ENCODE measurements at regions not wholly inside any gene's neighbourhood (a gene's known extent, or its start where the extent isn't known, plus 50 kb on each side); places are given as distances from the start of the nearest gene placed in this dataset.

DNA sequence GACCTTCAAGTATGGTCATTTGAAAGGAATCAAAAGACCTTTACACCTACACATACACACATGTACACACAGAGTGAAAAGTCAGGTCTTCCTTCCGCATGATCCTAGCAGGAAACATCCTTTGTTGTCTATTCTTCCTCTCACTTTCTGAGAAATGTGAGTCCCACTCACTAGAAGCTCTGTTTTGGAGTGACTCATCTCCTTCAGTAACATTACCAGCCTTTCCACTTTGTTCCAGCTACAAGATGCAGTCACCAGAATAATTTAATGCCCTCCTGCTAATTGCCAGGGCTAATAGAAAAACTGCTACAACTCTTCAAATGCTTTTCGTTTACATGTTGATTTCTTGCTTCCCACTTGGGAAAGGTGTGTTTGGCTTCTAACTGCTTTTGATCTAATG is 417.3 kb downstream of the RASEF start:
- Histone ChIP-seq H3K4me1 (ENCODE audit: control insufficient read depth in 3 of 3, insufficient read depth in 3 of 3, low read length in 3 of 3) (no peaks in the 10 kb centered on the region), H3K4me3 (ENCODE audit: low read length in 3 of 3) (no peak overlapping the region), H3K27ac (ENCODE audit: low read depth, low read length) (no peak overlapping the region), H3K9me3 (ENCODE audit: control insufficient read depth in 3 of 3, low read length in 3 of 3) (no peaks in the 10 kb centered on the region), H3K9ac (ENCODE audit: low read depth in 1 of 3, low read length in 3 of 3) (no peak overlapping the region), H3K27me3 (ENCODE audit: control insufficient read depth in 3 of 3, insufficient read depth in 3 of 3, low read length in 3 of 3) (no peaks in the 10 kb centered on the region), H3K36me3 (ENCODE audit: control insufficient read depth in 3 of 3, insufficient read depth in 3 of 3, low read length in 3 of 3) (no peaks in the 10 kb centered on the region)

GRCh38 chr9:82650368-82650767 is 412.6 kb downstream of the RASEF start:
- peaks cover 0 to 3% (median 0%) of the 10 kb centered on the region in 3 donors for H3K9me3 ChIP-seq (ENCODE audit: control insufficient read depth in 3 of 3, low read length in 3 of 3)
- no peaks in the 10 kb centered on the region for H3K4me1 ChIP-seq (ENCODE audit: control insufficient read depth in 3 of 3, insufficient read depth in 3 of 3, low read length in 3 of 3)
- H3K36me3 ChIP-seq (ENCODE audit: control insufficient read depth in 3 of 3, insufficient read depth in 3 of 3, low read length in 3 of 3): no peaks in the 10 kb centered on the region
- no peak overlapping the region for H3K9ac ChIP-seq (ENCODE audit: low read depth in 1 of 3, low read length in 3 of 3)
- H3K4me3 ChIP-seq (ENCODE audit: low read length in 3 of 3): no peak overlapping the region
- H3K27ac ChIP-seq (ENCODE audit: low read depth, low read length): no peak overlapping the region
- no peaks in the 10 kb centered on the region for H3K27me3 ChIP-seq (ENCODE audit: control insufficient read depth in 3 of 3, insufficient read depth in 3 of 3, low read length in 3 of 3)

DNA sequence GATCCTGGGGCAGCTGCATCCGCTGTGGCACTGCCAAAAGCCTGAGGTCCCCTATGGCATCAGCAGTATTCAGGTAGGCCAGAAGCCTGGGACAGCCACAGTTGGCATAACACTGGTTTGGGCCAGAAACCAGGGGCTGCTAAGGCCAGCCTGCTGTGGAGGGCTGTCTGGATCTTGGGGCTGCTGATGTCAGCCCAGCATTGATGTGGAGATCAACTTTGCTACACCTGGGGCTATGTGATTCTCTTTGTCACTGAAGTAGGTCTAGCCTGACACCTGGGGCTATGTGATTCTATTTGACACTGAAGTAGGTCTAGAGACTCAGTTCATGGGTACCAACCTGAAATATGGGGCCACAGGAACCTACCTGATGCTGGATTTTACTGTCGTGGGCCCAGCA is 411.5 kb downstream of the RASEF start:
- H3K36me3 ChIP-seq (ENCODE audit: control insufficient read depth in 3 of 3, insufficient read depth in 3 of 3, low read length in 3 of 3): no peaks in the 10 kb centered on the region
- no peaks in the 10 kb centered on the region for H3K4me1 ChIP-seq (ENCODE audit: control insufficient read depth in 3 of 3, insufficient read depth in 3 of 3, low read length in 3 of 3)
- H3K27ac ChIP-seq (ENCODE audit: low read depth, low read length): no peak overlapping the region
- peaks cover 0 to 3% (median 0%) of the 10 kb centered on the region in 3 donors for H3K9me3 ChIP-seq (ENCODE audit: control insufficient read depth in 3 of 3, low read length in 3 of 3)
- no peaks in the 10 kb centered on the region for H3K27me3 ChIP-seq (ENCODE audit: control insufficient read depth in 3 of 3, insufficient read depth in 3 of 3, low read length in 3 of 3)
- no peak overlapping the region for H3K4me3 ChIP-seq (ENCODE audit: low read length in 3 of 3)
- H3K9ac ChIP-seq (ENCODE audit: low read depth in 1 of 3, low read length in 3 of 3): no peak overlapping the region

GRCh38 chr9:82665324-82665723 is 397.6 kb downstream of the RASEF start:
- no peaks in the 10 kb centered on the region for H3K27me3 ChIP-seq (ENCODE audit: control insufficient read depth in 3 of 3, insufficient read depth in 3 of 3, low read length in 3 of 3)
- H3K4me1 ChIP-seq (ENCODE audit: control insufficient read depth in 3 of 3, insufficient read depth in 3 of 3, low read length in 3 of 3): no peaks in the 10 kb centered on the region
- no peak overlapping the region for H3K9ac ChIP-seq (ENCODE audit: low read depth in 1 of 3, low read length in 3 of 3)
- H3K36me3 ChIP-seq (ENCODE audit: control insufficient read depth in 3 of 3, insufficient read depth in 3 of 3, low read length in 3 of 3): no peaks in the 10 kb centered on the region
- H3K27ac ChIP-seq (ENCODE audit: low read depth, low read length): no peak overlapping the region
- H3K9me3 ChIP-seq (ENCODE audit: control insufficient read depth in 3 of 3, low read length in 3 of 3): no peaks in the 10 kb centered on the region
- no peak overlapping the region for H3K4me3 ChIP-seq (ENCODE audit: low read length in 3 of 3)

- H3K27me3 ChIP-seq (ENCODE audit: control insufficient read depth in 3 of 3, insufficient read depth in 3 of 3, low read length in 3 of 3): no peaks in the 10 kb centered on the region
- no peaks in the 10 kb centered on the region for H3K4me1 ChIP-seq (ENCODE audit: control insufficient read depth in 3 of 3, insufficient read depth in 3 of 3, low read length in 3 of 3)
- no peaks in the 10 kb centered on the region for H3K9me3 ChIP-seq (ENCODE audit: control insufficient read depth in 3 of 3, low read length in 3 of 3)
- H3K9ac ChIP-seq (ENCODE audit: low read depth in 1 of 3, low read length in 3 of 3): no peak overlapping the region
- no peak overlapping the region for H3K27ac ChIP-seq (ENCODE audit: low read depth, low read length)
- H3K36me3 ChIP-seq (ENCODE audit: control insufficient read depth in 3 of 3, insufficient read depth in 3 of 3, low read length in 3 of 3): no peaks in the 10 kb centered on the region
- no peak overlapping the region for H3K4me3 ChIP-seq (ENCODE audit: low read length in 3 of 3)
Measured at GRCh38 chr9:82668689-82669199, 394.2 kb downstream of the RASEF start.

DNA sequence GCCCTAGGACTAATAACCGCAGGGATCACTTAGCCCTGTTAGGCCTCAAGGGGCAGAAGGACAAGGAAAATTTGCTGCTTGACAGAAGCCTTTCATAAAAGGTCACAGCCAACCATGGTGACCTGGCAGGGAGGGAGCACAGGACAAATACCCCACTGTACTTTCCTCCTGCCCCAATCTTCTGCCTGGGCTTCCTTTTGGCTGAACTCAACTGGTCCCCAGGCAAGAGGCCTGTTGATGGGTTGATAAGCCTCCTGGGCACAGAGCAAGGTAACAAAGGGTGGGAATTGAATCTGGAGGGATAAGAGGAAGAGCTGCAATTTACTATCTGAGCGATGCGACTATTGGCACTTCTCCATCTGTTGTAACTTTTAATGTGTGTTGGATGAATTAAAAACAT is 392.9 kb downstream of the RASEF start:
- Histone ChIP-seq H3K27me3 (ENCODE audit: control insufficient read depth in 3 of 3, insufficient read depth in 3 of 3, low read length in 3 of 3) (no peaks in the 10 kb centered on the region), H3K9me3 (ENCODE audit: control insufficient read depth in 3 of 3, low read length in 3 of 3) (no peaks in the 10 kb centered on the region), H3K27ac (ENCODE audit: low read depth, low read length) (no peak overlapping the region), H3K36me3 (ENCODE audit: control insufficient read depth in 3 of 3, insufficient read depth in 3 of 3, low read length in 3 of 3) (no peaks in the 10 kb centered on the region), H3K4me1 (ENCODE audit: control insufficient read depth in 3 of 3, insufficient read depth in 3 of 3, low read length in 3 of 3) (no peaks in the 10 kb centered on the region), H3K9ac (ENCODE audit: low read depth in 1 of 3, low read length in 3 of 3) (no peak overlapping the region), H3K4me3 (ENCODE audit: low read length in 3 of 3) (no peak overlapping the region)

- no peak overlapping the region for H3K9ac ChIP-seq (ENCODE audit: low read depth in 1 of 3, low read length in 3 of 3)
- no peaks in the 10 kb centered on the region for H3K4me1 ChIP-seq (ENCODE audit: control insufficient read depth in 3 of 3, insufficient read depth in 3 of 3, low read length in 3 of 3)
- H3K4me3 ChIP-seq (ENCODE audit: low read length in 3 of 3): no peak overlapping the region
- no peak overlapping the region for H3K27ac ChIP-seq (ENCODE audit: low read depth, low read length)
- H3K9me3 ChIP-seq (ENCODE audit: control insufficient read depth in 3 of 3, low read length in 3 of 3): no peaks in the 10 kb centered on the region
- H3K36me3 ChIP-seq (ENCODE audit: control insufficient read depth in 3 of 3, insufficient read depth in 3 of 3, low read length in 3 of 3): no peaks in the 10 kb centered on the region
- no peaks in the 10 kb centered on the region for H3K27me3 ChIP-seq (ENCODE audit: control insufficient read depth in 3 of 3, insufficient read depth in 3 of 3, low read length in 3 of 3)
Measured at GRCh38 chr9:82670726-82671125, 392.2 kb downstream of the RASEF start.

- Histone ChIP-seq H3K4me1 (ENCODE audit: control insufficient read depth in 3 of 3, insufficient read depth in 3 of 3, low read length in 3 of 3) (no peaks in the 10 kb centered on the region), H3K9ac (ENCODE audit: low read depth in 1 of 3, low read length in 3 of 3) (no peak overlapping the region), H3K27ac (ENCODE audit: low read depth, low read length) (no peak overlapping the region), H3K9me3 (ENCODE audit: control insufficient read depth in 3 of 3, low read length in 3 of 3) (no peaks in the 10 kb centered on the region), H3K27me3 (ENCODE audit: control insufficient read depth in 3 of 3, insufficient read depth in 3 of 3, low read length in 3 of 3) (no peaks in the 10 kb centered on the region), H3K36me3 (ENCODE audit: control insufficient read depth in 3 of 3, insufficient read depth in 3 of 3, low read length in 3 of 3) (no peaks in the 10 kb centered on the region), H3K4me3 (ENCODE audit: low read length in 3 of 3) (no peak overlapping the region)
Measured at GRCh38 chr9:82673201-82673600, 389.7 kb downstream of the RASEF start.

GRCh38 chr9:82673919-82674318 is 389.0 kb downstream of the RASEF start:
- Histone ChIP-seq H3K4me3 (ENCODE audit: low read length in 3 of 3) (no peak overlapping the region), H3K27ac (ENCODE audit: low read depth, low read length) (no peak overlapping the region), H3K27me3 (ENCODE audit: control insufficient read depth in 3 of 3, insufficient read depth in 3 of 3, low read length in 3 of 3) (no peaks in the 10 kb centered on the region), H3K4me1 (ENCODE audit: control insufficient read depth in 3 of 3, insufficient read depth in 3 of 3, low read length in 3 of 3) (no peaks in the 10 kb centered on the region), H3K9me3 (ENCODE audit: control insufficient read depth in 3 of 3, low read length in 3 of 3) (no peaks in the 10 kb centered on the region), H3K36me3 (ENCODE audit: control insufficient read depth in 3 of 3, insufficient read depth in 3 of 3, low read length in 3 of 3) (no peaks in the 10 kb centered on the region), H3K9ac (ENCODE audit: low read depth in 1 of 3, low read length in 3 of 3) (no peak overlapping the region)

DNA sequence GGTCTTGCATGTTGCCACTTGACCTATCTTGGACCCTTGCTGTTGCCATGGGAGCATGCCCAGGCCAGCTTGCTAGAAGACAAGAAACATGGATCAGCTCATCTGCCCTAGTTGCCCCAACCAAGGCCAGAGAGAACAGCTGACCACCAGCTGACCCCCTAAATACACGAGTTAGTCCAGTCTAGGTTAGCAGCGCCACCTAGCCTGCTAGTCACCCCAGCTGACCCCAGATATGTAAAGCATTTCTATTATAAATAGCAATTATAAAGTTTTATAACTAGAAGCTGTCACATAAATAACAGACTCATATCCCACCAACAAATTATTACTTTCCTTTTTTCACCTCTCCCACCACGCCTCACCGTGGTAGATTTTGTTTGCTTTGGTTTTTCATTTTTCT is 387.8 kb downstream of the RASEF start:
- H3K9me3 ChIP-seq (ENCODE audit: control insufficient read depth in 3 of 3, low read length in 3 of 3): no peaks in the 10 kb centered on the region
- no peaks in the 10 kb centered on the region for H3K36me3 ChIP-seq (ENCODE audit: control insufficient read depth in 3 of 3, insufficient read depth in 3 of 3, low read length in 3 of 3)

GRCh38 chr9:82675605-82676004 is 387.3 kb downstream of the RASEF start:
- Histone ChIP-seq H3K4me1 (ENCODE audit: control insufficient read depth in 3 of 3, insufficient read depth in 3 of 3, low read length in 3 of 3) (no peaks in the 10 kb centered on the region), H3K9ac (ENCODE audit: low read depth in 1 of 3, low read length in 3 of 3) (no peak overlapping the region), H3K27me3 (ENCODE audit: control insufficient read depth in 3 of 3, insufficient read depth in 3 of 3, low read length in 3 of 3) (peaks cover 0 to 3% (median 3%) of the 10 kb centered on the region in 3 donors), H3K36me3 (ENCODE audit: control insufficient read depth in 3 of 3, insufficient read depth in 3 of 3, low read length in 3 of 3) (no peaks in the 10 kb centered on the region), H3K4me3 (ENCODE audit: low read length in 3 of 3) (no peak overlapping the region), H3K27ac (ENCODE audit: low read depth, low read length) (no peak overlapping the region), H3K9me3 (ENCODE audit: control insufficient read depth in 3 of 3, low read length in 3 of 3) (no peaks in the 10 kb centered on the region)

More for the DNA sequence above, 387.8 kb downstream of the RASEF start:
- H3K9ac ChIP-seq (ENCODE audit: low read depth in 1 of 3, low read length in 3 of 3): no peak overlapping the region
- no peaks in the 10 kb centered on the region for H3K4me1 ChIP-seq (ENCODE audit: control insufficient read depth in 3 of 3, insufficient read depth in 3 of 3, low read length in 3 of 3)
- H3K4me3 ChIP-seq (ENCODE audit: low read length in 3 of 3): no peak overlapping the region
- H3K27ac ChIP-seq (ENCODE audit: low read depth, low read length): no peak overlapping the region
- peaks cover 0 to 3% (median 2%) of the 10 kb centered on the region in 3 donors for H3K27me3 ChIP-seq (ENCODE audit: control insufficient read depth in 3 of 3, insufficient read depth in 3 of 3, low read length in 3 of 3)

Measured in skeletal muscle tissue (tissue), 3 donors.